ENCODE measurements at regions not wholly inside any gene's neighbourhood (a gene's known extent, or its start where the extent isn't known, plus 50 kb on each side); places are given as distances from the start of the nearest gene placed in this dataset.
"Not testable (repeated sequence)": the region's sequence is repeated elsewhere in the genome, so short reads cannot be mapped to it uniquely, and the experiment has no call there.

- no peak for DNase-seq
These were observed 89.8 kb upstream of the KCNE2 start for GRCh38 chr21:34274001-34274400.

GRCh38 chr21:34276711-34277425 lies 86.9 kb upstream of the KCNE2 start:
- DNase-seq, result no peak

GRCh38 chr21:34278451-34278850 lies 85.4 kb upstream of the KCNE2 start:
- DNase-seq, result no peak

- no peak for DNase-seq
These were observed 84.5 kb upstream of the KCNE2 start for GRCh38 chr21:34279285-34279684.

- no peak for DNase-seq
These were observed 83.9 kb upstream of the KCNE2 start for GRCh38 chr21:34279883-34280282.

GRCh38 chr21:34280389-34280795 lies 83.4 kb upstream of the KCNE2 start:
- no peak for DNase-seq

- DNase-seq, result no peak
These were observed 82.8 kb upstream of the KCNE2 start for GRCh38 chr21:34280959-34281358.

GRCh38 chr21:34282223-34282622 lies 81.6 kb upstream of the KCNE2 start:
- DNase-seq, result no peak

- DNase-seq, result no peak
These were observed 79.1 kb upstream of the KCNE2 start for GRCh38 chr21:34284666-34285065.

- DNase-seq, result not testable (repeated sequence)
These were observed 75.8 kb upstream of the KCNE2 start for GRCh38 chr21:34288042-34288441.

- no peak for DNase-seq
These were observed 74.0 kb upstream of the KCNE2 start for GRCh38 chr21:34289856-34290255.

- no peak for DNase-seq
These were observed 66.9 kb upstream of the KCNE2 start for GRCh38 chr21:34296878-34297277.

- no peak for DNase-seq
These were observed 65.2 kb upstream of the KCNE2 start for GRCh38 chr21:34298534-34299167.

GRCh38 chr21:34299168-34299539 lies 64.7 kb upstream of the KCNE2 start:
- DNase-seq, result no peak

- no peak for DNase-seq
These were observed 61.3 kb upstream of the KCNE2 start for GRCh38 chr21:34302521-34302920.

GRCh38 chr21:34305605-34306604 lies 57.9 kb upstream of the KCNE2 start:
- no peak for DNase-seq

GRCh38 chr21:34307991-34308532 lies 55.7 kb upstream of the KCNE2 start:
- DNase-seq, result no peak

GRCh38 chr21:34311561-34312330 lies 52.1 kb upstream of the KCNE2 start:
- DNase-seq, result no peak

- no peak for DNase-seq
These were observed 50.7 kb upstream of the KCNE2 start for GRCh38 chr21:34313116-34313515.
